ENCODE measurements at regions not wholly inside any gene's neighbourhood (a gene's known extent, or its start where the extent isn't known, plus 50 kb on each side); places are given as distances from the start of the nearest gene placed in this dataset.

DNA sequence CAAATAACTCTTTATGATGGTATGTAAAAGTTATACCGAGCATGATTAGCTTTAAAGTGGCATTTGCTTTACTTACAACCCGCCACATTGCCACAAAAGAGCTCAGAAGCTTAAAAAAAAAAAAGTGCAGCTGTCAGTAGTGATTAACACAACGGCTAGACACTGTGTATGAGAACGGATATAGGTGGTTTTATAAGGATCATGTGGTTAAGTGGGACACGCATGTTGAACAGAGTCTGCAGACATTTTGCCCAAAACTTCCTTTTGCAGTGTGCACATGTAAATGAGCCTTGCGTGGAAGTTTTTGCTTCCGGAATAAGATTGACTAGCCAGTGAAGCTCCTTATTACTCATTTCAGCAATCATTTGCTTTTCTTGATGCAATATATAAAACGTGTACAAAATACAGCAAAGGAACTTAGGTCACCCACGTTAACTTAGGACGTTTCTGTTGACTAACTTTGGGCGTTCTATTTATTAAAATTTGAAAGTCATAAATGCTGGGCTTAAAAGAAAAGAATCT is 58.7 kb upstream of the RGS1 start:
- no peak for TF ChIP-seq EZH2 (IDR thresholded peaks at IDR 0.05; ENCODE audit: borderline replicate concordance, low read length)
- TF ChIP-seq, protein P1, sequence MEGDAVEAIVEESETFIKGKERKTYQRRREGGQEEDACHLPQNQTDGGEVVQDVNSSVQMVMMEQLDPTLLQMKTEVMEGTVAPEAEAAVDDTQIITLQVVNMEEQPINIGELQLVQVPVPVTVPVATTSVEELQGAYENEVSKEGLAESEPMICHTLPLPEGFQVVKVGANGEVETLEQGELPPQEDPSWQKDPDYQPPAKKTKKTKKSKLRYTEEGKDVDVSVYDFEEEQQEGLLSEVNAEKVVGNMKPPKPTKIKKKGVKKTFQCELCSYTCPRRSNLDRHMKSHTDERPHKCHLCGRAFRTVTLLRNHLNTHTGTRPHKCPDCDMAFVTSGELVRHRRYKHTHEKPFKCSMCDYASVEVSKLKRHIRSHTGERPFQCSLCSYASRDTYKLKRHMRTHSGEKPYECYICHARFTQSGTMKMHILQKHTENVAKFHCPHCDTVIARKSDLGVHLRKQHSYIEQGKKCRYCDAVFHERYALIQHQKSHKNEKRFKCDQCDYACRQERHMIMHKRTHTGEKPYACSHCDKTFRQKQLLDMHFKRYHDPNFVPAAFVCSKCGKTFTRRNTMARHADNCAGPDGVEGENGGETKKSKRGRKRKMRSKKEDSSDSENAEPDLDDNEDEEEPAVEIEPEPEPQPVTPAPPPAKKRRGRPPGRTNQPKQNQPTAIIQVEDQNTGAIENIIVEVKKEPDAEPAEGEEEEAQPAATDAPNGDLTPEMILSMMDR (conservative IDR thresholded peaks at IDR 0.05 in 1 of 2, IDR thresholded peaks at IDR 0.05 in 1 of 2; ENCODE audit: extremely low read depth in 1 of 2, insufficient read depth in 1 of 2, low read depth in 1 of 2, low read length in 2 of 2) = no peak

Data from mammary epithelial cell (primary cell).